Activated CD8-positive, alpha-beta memory T cell treated with anti-CD3 and anti-CD28 coated beads for 48 hours (primary cell): ENCODE measurements at regions not wholly inside any gene's neighbourhood (a gene's known extent, or its start where the extent isn't known, plus 50 kb on each side); places are given as distances from the start of the nearest gene placed in this dataset.

Source experiments
- DNase-seq, 3 experiments: peaks; one replicate each; pipeline ENCODE4 v3.0.0-alpha.2; 2020; ENCODE audit warnings: low read depth in 2 of 3, low spot score in 2 of 3

GRCh38 chr9:106321394-106322180 is 541.4 kb upstream of the ZNF462 start:
- no peak for DNase-seq

DNA sequence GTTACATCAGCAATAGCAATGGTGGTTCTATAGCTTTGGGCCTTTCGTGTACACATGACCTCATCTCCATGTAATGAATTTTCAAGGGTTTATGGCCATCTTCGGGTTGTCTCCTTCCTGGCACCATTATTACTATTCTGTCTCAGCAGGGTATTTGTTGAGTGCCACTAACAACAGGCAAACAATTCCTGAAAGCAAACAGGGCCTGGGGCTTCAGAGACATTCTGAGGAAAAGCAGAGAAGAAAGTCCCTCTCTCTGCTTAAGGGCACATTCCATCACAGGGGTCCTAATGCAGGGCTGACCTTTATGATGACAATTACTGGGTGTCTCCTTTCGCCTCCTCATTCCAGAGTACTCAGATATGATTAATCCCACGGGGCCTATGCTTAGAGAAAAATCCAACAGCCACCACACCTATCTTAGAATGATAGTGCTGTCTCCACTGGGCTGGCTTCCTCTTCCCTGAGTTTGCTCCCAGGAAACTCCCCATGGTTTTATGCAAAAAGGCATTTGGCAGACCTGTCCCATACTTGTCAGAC is 540.2 kb upstream of the ZNF462 start:
- no peak for DNase-seq

DNA sequence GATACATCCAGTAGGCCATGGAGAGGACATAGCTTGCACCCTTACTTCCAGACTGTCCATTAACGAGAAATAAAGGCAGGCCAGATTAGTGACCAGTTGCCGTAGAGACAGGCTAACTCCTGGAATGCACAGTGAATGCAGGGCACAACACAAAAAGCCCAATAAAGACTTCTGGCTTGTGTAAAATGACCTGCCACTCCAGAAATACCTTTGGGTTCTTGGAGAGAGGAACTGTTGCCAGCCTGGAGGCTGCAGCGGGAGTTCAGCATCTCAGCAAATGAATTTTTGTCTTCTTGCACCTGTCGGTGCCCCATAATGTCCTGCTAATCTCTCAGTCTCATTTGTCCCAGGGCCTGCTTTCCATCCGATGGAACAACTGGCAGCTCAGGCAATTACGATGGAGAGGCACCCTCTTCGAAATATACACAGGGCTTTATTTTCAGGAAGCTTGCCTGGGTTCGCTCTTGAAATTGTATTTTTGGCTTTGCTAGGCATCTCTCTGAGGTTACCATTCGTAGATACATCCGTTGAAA is 538.8 kb upstream of the ZNF462 start:
- DNase-seq = no peak

DNA sequence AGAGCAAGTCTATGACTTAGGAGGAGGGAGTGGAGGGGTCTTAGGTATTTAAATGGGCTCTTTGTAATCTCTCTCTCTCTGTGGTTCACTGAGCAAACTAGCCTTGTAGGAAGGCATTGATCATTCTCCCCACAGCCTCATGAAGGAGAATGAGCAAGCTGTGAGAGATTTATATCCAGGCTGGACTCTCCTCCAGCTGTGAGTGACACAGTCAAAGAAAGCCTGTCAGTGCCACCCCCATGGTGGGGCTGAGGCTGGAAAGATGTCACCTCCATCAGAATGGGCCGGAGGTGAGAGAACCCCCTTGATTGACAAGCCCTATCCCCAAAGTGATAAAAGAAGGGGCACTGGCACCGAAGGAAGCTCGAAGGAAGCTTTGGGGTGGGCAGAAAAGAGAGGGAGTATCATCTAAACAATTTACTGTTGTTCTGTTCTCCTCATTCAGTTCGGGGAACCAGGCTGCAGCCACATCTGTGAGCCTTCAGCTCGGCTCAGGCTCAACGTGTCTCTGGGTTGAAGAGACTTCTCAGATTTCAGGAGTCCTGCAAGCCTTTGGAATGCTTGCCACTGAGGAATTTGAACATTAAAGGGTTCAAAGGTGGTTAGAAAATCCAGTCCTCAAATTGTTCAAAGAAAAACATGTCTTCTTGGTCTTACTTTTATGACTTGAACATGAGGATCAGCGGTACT is 538.2 kb upstream of the ZNF462 start:
- no peak for DNase-seq

GRCh38 chr9:106326493-106326892 is 536.5 kb upstream of the ZNF462 start:
- no peak for DNase-seq

- no peak for DNase-seq
Observed at GRCh38 chr9:106333481-106333880, 529.5 kb upstream of the ZNF462 start.

- DNase-seq = no peak
Observed at GRCh38 chr9:106334081-106334480, 528.9 kb upstream of the ZNF462 start.

GRCh38 chr9:106339882-106340281 is 523.1 kb upstream of the ZNF462 start:
- DNase-seq = no peak

GRCh38 chr9:106350777-106351176 is 512.2 kb upstream of the ZNF462 start:
- no peak for DNase-seq

DNA sequence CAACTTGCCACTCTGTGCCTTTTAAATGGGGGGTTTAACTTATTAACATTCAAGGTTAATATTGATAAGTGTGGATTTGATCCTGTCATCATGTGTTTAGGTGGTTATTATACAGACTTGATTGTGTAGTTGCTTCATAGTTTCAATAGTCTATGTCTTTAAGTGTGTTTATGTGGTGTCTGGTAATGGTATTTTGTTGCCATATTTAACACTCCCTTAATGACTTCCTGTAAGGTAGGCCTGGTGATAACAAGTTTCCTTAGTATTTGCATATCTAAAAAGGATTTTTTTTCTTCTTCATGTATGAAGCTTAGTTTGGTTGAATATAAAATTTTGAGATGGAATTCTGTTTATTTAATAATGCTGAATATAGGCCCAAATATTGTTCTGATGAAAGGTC is 506.0 kb upstream of the ZNF462 start:
- no peak for DNase-seq

- no peak for DNase-seq
Observed at GRCh38 chr9:106358331-106358730, 504.6 kb upstream of the ZNF462 start.

DNA sequence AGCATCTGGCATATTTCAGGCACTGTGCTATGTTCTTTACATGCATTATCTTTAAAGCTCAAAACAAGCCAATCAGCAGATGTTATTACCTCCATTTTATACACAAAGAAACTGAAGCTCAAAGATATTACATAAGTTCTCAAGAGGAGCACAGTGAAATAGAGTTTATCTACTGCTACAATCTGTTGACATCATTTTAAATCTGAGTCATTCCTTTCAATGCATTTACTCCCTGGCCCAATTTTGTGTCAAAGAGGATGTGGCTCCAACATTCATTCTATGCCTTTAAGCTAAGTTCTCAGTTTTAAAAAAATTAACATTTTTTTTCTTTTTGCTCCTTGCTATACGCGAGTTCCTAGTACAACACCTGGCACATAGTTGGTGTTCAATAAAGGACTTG is 486.3 kb upstream of the ZNF462 start:
- no peak for DNase-seq

DNA sequence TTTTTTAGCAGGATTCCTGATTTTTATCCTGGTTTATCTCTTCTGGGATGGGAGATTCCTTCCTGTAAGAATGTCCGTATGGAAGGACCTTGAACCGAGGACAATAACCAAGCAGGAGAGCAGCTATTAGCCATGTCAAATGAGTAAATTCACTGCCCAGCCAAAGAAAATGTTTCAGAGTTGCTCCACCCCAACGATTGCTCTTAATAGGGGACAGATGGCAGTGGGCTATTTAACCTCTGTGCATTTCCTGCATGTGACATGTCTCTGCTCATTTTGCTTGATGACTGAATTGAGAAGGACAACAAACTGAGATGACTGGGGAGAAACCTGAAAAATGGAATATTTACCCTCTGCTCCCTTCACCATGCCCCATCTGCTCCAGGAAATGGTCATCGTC is 479.9 kb upstream of the ZNF462 start:
- no peak for DNase-seq

GRCh38 chr9:106387965-106388364 is 475.0 kb upstream of the ZNF462 start:
- no peak for DNase-seq

- DNase-seq = no peak
Observed at GRCh38 chr9:106393226-106393625, 469.7 kb upstream of the ZNF462 start.

GRCh38 chr9:106400170-106400569 is 462.8 kb upstream of the ZNF462 start:
- no peak for DNase-seq

- no peak for DNase-seq
Observed at GRCh38 chr9:106400950-106401349, 462.0 kb upstream of the ZNF462 start.

GRCh38 chr9:106403081-106403480 is 459.9 kb upstream of the ZNF462 start:
- DNase-seq = no peak

- no peak for DNase-seq
Observed at GRCh38 chr9:106404137-106404536, 458.8 kb upstream of the ZNF462 start.

- no peak for DNase-seq
Observed at GRCh38 chr9:106405871-106406435, 457.0 kb upstream of the ZNF462 start.

- no peak for DNase-seq
Observed at GRCh38 chr9:106414042-106414441, 448.9 kb upstream of the ZNF462 start.

- DNase-seq = no peak
Observed at GRCh38 chr9:106417685-106418084, 445.3 kb upstream of the ZNF462 start.
